Esophagus muscularis mucosa (tissue), 4 donors: ENCODE measurements at regions not wholly inside any gene's neighbourhood (a gene's known extent, or its start where the extent isn't known, plus 50 kb on each side); places are given as distances from the start of the nearest gene placed in this dataset.

Experiments used
- DNase-seq: peaks from one replicate; pipeline ENCODE4 v3.0.0-alpha.2; 2017; ENCODE audit errors: extremely low spot score
- H3K27ac ChIP-seq, 4 donors: fragments of 200-600 bp; sonication (generic); replicated peaks in 1 of 4; 1 replicate in 3 of 4; 2 replicates in 1 of 4; pipeline ENCODE4 v1.5.1; 2016 to 2019; ENCODE audit warnings: mild to moderate bottlenecking in 1 of 4
- H3K27me3 ChIP-seq, 4 donors: fragments of 200-600 bp; sonication (generic); one replicate each; pipeline versions ENCODE4 v1.5.1 to v1.6.0; 2016 to 2019
- H3K36me3 ChIP-seq, 4 donors: fragments of 200-600 bp; sonication (generic); one replicate each; pipeline ENCODE4 v1.5.1; 2016 to 2019
- H3K4me1 ChIP-seq, 4 donors: fragments of 200-600 bp; sonication (generic); one replicate each; pipeline ENCODE4 v1.5.1; 2016 to 2019
- H3K4me3 ChIP-seq, 4 donors: fragments of 200-600 bp; sonication (generic); 1 replicate in 2 of 4; 2 replicates in 2 of 4; pipeline ENCODE4 v1.5.1; 2016 to 2019; ENCODE audit warnings: mild to moderate bottlenecking in 4 of 4, moderate library complexity in 1 of 4
- H3K9me3 ChIP-seq, 4 donors: fragments of 200-600 bp; sonication (generic); 1 replicate in 3 of 4; 2 replicates in 1 of 4; pipeline ENCODE4 v1.5.1; 2016 to 2019
- CTCF ChIP-seq, 3 experiments: fragments of 200-600 bp in 2 of 3; fragments of 450-650 bp in 1 of 3; sonication (generic) in 2 of 3; IDR thresholded peaks; one replicate each; pipeline ENCODE4 v1.5.1; 2017 to 2019; ENCODE audit warnings: antibody characterized with exemption in 3 of 3, mild to moderate bottlenecking in 2 of 3, moderate library complexity in 1 of 3
- EP300 ChIP-seq: sonication (generic); formaldehyde crosslinking; IDR thresholded peaks from one replicate; pipeline ENCODE4 v1.6.1; 2017; ENCODE audit warnings: antibody characterized with exemption
- POLR2A ChIP-seq: fragments of 450-650 bp; IDR thresholded peaks from one replicate; pipeline ENCODE4 v1.6.1; 2017; ENCODE audit warnings: antibody characterized with exemption, moderate library complexity, mild to moderate bottlenecking, low read depth
- POLR2AphosphoS5 ChIP-seq, 2 donors: sonication (generic); formaldehyde crosslinking; IDR thresholded peaks; one replicate each; pipeline ENCODE4 v1.6.1; 2017; ENCODE audit warnings: antibody characterized with exemption in 2 of 2
- WGBS: methylation state at CpG from one replicate; pipeline ENCODE4 v1.1.5; 2018; 5-methylcytosine and 5-hydroxymethylcytosine counted together
- intact Hi-C: fragments of 100-400 bp; cut with DNase I; formaldehyde crosslinking; loops from one replicate; pipeline ENCODE4 v1.15.1; 2023

DNA sequence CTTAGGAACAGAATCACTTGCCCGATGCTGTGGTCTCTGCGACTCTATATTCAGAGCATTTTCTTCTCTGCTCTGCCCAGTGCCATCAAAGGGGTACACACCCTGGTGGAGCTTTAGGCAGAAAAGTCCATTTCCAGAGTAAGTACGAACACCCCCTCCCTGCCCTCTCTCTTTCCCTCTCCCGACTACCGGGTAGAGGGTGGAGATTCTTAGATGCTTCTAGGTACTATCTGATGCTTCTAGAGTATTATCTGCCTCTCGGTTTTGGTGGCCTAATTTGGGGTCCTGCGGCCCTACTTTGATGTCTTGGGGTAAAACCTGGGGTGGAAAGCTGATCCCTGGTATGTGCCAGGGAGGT, 245.4 kb upstream of the SOX4 start:
- Histone ChIP-seq H3K4me1 (no peaks in the 10 kb centered on the region), H3K27me3 (no peaks in the 10 kb centered on the region), H3K36me3 (no peaks in the 10 kb centered on the region), H3K4me3 (no peak overlapping the region), H3K27ac (no peak overlapping the region), H3K9me3 (no peaks in the 10 kb centered on the region)
- intact Hi-C loops: no loop called here
- no peak for DNase-seq
- 92% methylated on average over 7 of the region's 7 CpGs for WGBS
- TF ChIP-seq POLR2A (no peak), POLR2AphosphoS5 (IDR thresholded peaks at IDR 0.05) (no peak), CTCF (IDR thresholded peaks at IDR 0.05) (no peak), EP300 (no peak)

DNA sequence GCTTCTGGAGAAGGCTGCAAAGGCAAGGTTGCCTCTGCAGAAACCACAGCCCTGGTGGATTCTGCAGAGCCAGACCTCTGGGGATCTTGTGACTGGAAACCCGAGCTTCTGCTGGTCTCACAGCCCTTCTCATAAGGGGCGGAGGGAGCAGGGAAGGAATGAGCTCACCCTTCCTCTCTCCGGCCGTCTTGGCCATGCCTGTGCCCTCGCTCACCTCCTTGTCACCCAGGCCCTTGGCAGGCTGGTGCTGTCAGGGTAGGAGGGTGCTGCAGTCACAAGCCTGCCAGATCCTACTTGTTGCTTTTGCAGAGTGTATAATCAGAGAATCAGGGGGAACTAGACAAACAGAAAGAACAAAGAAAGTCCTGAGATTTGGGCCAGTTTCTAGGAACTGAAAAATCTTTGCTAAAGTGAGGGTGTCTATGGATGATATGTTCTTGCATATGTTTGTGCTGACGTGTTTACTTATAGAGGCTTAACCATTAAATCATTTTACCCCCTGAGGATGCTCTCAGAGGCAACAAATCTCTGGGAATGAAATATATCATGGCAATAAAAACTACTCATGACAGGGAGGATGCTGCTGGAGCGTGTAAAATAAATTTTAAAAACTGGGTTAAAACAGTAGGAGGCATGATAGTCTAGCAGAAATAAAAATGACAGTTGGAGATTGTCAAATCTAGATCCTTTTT, 244.9 kb upstream of the SOX4 start:
- Histone ChIP-seq H3K9me3 (no peaks in the 10 kb centered on the region), H3K36me3 (no peaks in the 10 kb centered on the region), H3K4me3 (no peak overlapping the region), H3K27me3 (no peaks in the 10 kb centered on the region), H3K27ac (no peak overlapping the region), H3K4me1 (no peaks in the 10 kb centered on the region)
- 62% methylated on average over 7 of the region's 7 CpGs for WGBS
- TF ChIP-seq CTCF (IDR thresholded peaks at IDR 0.05) (no peak), POLR2A (no peak), POLR2AphosphoS5 (IDR thresholded peaks at IDR 0.05) (no peak), EP300 (no peak)
- intact Hi-C loops: no loop called here
- no peak for DNase-seq

- intact Hi-C loops: no loop called here
- TF ChIP-seq POLR2AphosphoS5 (IDR thresholded peaks at IDR 0.05) (no peak), CTCF (IDR thresholded peaks at IDR 0.05) (no peak), POLR2A (no peak), EP300 (no peak)
- 90% methylated on average over 3 of the region's 3 CpGs for WGBS
Measured at GRCh38 chr6:21349834-21350233, 243.7 kb upstream of the SOX4 start.

DNA sequence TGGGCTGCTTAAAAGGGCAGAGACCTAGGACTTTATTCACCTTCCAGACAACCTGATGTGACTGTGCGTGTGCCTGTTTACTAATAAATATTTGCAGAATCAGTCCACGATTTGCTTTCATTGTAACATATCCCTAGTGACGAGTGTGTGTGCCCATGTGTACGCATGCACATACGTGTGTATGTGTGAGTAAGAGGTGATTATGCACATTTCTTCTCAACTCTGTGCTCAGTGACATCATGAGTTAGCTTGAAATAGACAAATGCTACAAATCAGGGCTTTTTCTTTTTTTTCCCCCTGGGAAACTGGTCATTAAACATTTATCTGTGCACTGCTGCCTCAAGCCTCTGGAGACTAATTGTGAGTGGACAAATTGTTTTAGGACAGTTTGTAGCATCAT, 242.6 kb upstream of the SOX4 start:
- H3K36me3 ChIP-seq: no peaks in the 10 kb centered on the region
- intact Hi-C loops: no loop called here
- no peaks in the 10 kb centered on the region for H3K4me1 ChIP-seq
- no peak overlapping the region for H3K27ac ChIP-seq
- WGBS: 87% methylated on average over 5 of the region's 5 CpGs
- TF ChIP-seq POLR2AphosphoS5 (IDR thresholded peaks at IDR 0.05): no peak
- no peak for TF ChIP-seq EP300
- no peak for TF ChIP-seq CTCF (IDR thresholded peaks at IDR 0.05)
- no peak for TF ChIP-seq POLR2A
- H3K4me3 ChIP-seq: no peak overlapping the region
- no peak for DNase-seq
- no peaks in the 10 kb centered on the region for H3K27me3 ChIP-seq
- no peaks in the 10 kb centered on the region for H3K9me3 ChIP-seq

More at GRCh38 chr6:21349834-21350233, 243.7 kb upstream of the SOX4 start:
- Histone ChIP-seq H3K4me1 (no peaks in the 10 kb centered on the region), H3K27ac (no peak overlapping the region), H3K36me3 (no peaks in the 10 kb centered on the region), H3K9me3 (no peaks in the 10 kb centered on the region), H3K4me3 (no peak overlapping the region), H3K27me3 (no peaks in the 10 kb centered on the region)
- no peak for DNase-seq

DNA sequence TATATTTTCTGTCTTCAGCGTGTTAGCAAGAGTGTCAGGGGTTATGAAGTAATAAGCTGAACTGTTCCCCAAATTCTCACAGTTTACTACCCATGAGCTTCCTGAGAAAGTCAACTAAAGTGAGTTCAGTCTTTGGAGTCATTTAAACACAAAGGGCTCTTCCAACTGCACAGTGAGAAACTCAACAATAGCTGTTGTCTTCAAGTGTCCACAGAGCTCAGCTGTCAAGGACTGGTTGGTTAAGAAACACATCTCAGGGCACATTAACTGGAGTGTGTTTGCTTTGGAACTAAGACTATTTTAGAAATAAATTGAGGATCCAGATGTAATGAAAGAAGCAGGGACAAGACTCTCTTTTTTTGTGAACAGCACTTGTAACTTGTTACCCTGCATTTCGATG, 241.4 kb upstream of the SOX4 start:
- H3K4me1 ChIP-seq: no peaks in the 10 kb centered on the region
- intact Hi-C loops: no loop called here
- no peaks in the 10 kb centered on the region for H3K36me3 ChIP-seq
- H3K4me3 ChIP-seq: no peak overlapping the region
- H3K9me3 ChIP-seq: no peaks in the 10 kb centered on the region
- TF ChIP-seq POLR2AphosphoS5 (IDR thresholded peaks at IDR 0.05): no peak
- TF ChIP-seq CTCF (IDR thresholded peaks at IDR 0.05): no peak
- TF ChIP-seq POLR2A: no peak
- no peak for TF ChIP-seq EP300
- WGBS: 93% methylated on average over 2 of the region's 2 CpGs
- H3K27me3 ChIP-seq: no peaks in the 10 kb centered on the region
- DNase-seq: no peak
- no peak overlapping the region for H3K27ac ChIP-seq
